ENCODE measurements at regions not wholly inside any gene's neighbourhood (a gene's known extent, or its start where the extent isn't known, plus 50 kb on each side); places are given as distances from the start of the nearest gene placed in this dataset.

GRCh38 chr14:82159624-82160023, 626.0 kb upstream of the SEL1L start:
- no peak for DNase-seq

DNA sequence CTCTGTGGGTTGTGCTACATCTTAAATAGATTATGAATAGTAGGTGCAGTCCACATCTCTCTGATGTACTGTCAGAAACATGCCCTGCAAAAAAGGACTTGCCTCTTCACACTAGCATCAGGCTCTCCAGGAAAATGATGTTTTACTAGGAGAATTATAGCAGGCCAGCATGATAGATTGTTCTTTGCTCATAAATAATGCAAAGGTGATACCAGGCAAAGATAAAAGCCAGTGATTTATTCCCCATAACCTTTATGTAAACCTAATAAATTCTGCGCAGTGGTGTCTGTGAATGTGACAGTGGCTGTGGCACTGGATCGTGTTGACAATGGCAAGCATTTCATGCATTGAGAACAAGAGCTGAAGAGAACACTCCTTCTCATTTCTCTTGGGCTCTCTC, 646.5 kb upstream of the SEL1L start:
- no peak for DNase-seq

DNA sequence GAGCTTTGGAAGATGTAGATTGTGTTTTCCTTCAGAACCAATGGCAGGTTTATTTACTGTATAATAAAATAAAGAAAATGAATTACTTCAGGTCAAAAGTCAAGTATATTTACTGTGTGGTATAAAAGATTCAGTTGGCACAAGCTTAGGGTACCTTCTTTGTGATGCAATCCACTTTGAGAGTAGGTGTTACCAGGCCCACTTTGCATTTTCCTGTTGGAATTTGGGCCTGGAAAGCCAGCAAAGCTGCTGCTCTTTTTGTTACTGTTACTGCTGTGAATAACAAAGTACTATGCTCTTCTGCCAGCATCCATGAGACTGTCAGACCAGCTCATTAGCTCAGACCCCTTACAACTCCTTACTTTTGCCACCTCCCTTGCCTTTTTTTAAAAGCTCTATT, 649.0 kb upstream of the SEL1L start:
- no peak for DNase-seq

- DNase-seq, result no peak
Measured at GRCh38 chr14:82190742-82191141, 657.1 kb upstream of the SEL1L start.

DNA sequence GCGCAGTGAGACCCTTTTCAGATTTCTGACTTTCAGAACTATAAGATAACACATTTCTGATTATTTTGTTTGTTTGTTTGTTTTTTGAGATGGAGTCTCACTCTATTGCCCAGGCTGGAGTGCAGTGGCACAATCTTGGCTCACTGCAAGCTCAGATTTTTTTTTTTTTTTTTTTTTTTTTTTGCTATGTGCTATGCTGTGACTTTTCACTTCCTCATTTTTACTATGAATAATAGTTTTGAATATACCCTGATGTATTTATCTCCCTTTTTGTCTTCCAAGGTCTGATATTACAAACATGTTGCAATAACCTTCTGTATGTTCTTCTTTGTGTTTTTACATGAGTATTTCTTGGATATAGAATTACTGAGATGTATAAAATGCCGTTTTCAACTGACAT, 658.7 kb upstream of the SEL1L start:
- DNase-seq, result no peak

DNA sequence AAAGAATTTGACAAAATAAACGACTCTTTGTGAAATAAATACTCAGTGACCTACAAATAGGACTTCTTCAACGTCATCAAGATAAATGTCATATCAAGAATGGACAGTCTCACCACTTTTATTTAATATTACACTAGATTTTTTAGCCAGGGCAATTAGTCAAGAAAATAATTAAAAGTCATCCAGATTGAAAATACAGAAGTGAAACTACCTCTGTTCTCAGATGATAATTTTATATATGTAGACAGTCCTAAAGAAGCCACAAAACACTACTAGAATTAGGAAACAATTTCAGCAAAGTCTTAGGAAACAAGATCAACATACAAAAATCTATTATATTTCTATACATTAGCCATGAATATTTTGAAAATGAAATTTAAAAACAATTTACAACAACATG, 689.6 kb upstream of the SEL1L start:
- DNase-seq, result no peak

- DNase-seq, result no peak
Measured at GRCh38 chr14:82224610-82225009, 691.0 kb upstream of the SEL1L start.

GRCh38 chr14:82230748-82231147, 697.1 kb upstream of the SEL1L start:
- no peak for DNase-seq

- no peak for DNase-seq
Measured at GRCh38 chr14:82238649-82239048, 705.0 kb upstream of the SEL1L start.

DNA sequence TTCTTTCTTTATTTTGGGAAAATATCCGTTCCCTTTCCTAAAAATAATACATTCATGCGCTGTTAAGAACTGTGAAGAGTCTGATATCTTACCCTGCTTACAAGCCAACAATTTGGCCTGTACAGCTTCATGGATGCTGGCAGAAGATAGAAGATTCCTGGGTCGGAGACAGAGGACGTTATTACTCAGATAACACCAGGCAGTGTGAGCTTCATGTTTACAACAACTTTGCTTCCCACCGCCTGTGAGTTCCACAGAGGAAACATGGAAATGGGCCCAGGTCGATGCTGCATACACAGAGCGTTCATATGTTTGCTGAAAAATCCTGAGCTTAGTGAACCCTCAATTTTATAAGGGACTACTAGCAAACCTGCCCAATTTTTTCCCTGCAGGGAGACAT, 705.6 kb upstream of the SEL1L start:
- no peak for DNase-seq

DNA sequence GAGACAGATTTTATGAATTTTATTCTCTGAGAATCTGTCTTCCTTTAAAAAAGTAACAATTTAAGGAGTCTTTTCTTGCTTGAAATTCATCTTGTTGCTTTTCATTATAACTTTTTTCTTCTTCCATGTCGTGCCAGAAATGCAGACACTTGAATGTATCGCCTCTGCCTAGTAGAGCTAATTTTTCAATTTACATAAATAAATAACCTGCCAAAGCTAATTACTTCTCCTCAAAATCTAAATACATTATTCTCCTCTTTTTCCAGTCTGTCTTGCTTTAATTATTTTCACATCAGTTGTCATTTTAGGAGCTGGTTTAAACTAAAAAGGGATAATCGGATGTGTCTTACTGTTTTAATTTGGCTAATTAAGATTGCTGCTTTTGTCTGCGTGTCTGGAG, 711.1 kb upstream of the SEL1L start:
- no peak for DNase-seq

DNA sequence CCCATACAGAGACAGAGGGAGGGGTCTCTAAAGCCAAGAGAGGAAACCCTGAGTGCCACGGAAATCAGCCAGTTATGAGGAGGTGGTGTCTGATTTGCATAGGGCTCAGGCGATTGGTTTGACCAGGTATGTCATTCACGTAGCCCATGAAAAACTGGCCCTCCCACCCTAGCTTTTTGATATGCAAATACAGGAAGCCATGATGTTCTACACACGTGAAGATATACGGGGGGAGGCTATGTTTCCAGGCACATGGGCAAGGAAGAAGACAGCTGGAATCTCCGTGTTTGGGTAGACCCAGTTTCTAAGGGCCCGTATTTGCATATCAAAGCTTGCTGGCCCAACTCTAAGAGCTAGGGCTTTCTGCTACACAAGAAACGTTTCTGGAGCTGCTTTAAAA, 717.8 kb upstream of the SEL1L start:
- DNase-seq, result no peak

GRCh38 chr14:82270286-82270685, 736.6 kb upstream of the SEL1L start:
- DNase-seq, result no peak

- no peak for DNase-seq
Measured at GRCh38 chr14:82298811-82299210, 765.2 kb upstream of the SEL1L start.

- DNase-seq, result no peak
Measured at GRCh38 chr14:82309199-82309598, 775.5 kb upstream of the SEL1L start.

DNA sequence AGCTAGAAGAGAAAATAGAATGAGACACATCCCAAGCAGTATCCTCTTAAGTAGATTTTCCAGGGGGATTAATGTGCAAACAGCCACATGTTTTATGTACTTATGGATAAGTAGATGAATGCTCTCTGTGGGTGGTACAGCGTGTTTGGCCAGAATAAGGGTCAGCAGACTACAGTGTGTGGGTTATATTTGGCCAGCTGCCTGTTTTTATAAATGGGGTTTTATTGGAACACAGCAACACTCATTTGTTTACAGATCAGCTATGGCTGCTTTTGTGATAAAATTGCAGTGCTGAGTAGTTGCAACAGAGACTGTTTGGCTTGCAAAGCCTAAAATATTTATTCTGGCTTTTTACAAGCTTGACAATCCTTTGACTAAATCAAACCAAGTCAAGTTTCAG, 780.2 kb upstream of the SEL1L start:
- peak in 1 of 14 donors; percentile 5 for DNase-seq

DNA sequence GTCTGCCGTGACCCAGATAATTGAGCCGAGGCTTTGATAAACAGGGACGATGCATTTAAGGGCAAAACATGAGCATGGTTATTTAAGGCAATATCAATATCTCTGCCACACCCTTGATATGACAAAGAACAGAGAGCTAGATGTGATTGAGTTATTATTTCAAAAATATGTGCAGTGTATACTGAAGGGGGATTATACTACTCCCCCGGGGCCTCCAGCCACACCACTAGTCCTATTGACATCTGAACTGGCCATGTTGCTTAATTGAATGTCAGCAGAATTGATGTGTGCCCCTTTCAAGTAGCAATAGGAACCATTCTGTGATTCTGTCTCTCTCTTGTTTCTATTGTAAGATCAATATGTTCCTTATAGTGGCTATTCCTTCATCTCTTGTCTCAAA, 794.8 kb upstream of the SEL1L start:
- DNase-seq, result no peak

GRCh38 chr14:82341261-82341810, 807.7 kb upstream of the SEL1L start:
- DNase-seq, result no peak

DNA sequence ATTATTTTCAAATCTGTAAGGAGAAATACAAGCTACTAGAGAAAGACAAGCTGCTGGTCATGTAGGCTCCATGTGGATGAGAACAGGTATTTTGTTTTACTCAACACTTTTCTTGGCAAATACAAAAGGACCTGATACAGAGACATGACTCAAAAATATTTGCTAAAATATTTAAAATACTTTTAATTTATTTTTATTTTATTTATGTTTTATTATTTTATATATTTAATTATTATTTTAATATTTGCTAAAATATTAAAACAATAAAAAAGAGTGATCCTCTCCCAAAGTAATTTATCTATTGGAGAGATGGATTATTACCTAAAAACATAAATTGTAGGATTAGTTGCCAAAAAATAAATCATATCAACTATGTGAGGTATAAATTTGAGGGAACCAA, 808.9 kb upstream of the SEL1L start:
- no peak for DNase-seq

DNA sequence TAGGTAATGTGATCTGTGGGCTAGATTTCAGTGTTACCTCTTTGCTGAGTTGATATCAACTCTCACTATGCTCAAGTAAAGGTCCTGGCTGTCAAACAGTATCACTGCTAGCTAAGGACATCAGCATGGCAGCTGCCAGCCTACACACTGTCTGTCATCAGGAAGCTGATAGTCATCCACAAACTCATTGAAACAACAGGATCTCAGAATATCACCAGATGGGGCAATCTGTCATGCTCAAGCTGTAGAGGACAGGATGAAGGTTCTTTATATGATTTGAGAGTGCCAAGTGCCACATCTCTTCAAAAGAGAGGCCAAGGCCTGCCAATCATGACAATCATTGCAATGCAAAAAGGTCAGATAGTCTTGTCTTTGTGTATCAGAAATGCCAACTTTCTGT, 811.5 kb upstream of the SEL1L start:
- no peak for DNase-seq

DNA sequence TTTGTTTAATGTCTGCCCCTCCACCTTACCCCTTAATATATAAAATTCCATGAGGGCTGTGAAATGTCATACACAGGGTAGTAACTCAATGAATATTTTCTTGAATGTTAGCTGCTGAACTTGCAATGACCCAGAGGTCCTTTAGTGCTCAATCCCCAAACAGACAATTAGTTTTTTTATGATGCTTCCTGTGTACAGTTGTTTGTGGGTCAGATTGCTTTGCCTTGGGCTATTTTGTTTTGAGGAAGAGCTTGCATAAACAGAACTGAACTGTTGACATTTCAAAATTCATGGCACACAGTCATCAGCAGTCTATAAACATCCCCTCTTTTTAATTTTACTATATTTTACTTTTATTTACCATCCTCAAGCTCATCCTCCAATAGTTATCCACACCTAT, 820.5 kb upstream of the SEL1L start:
- no peak for DNase-seq

- DNase-seq, result no peak
Measured at GRCh38 chr14:82359201-82359600, 825.5 kb upstream of the SEL1L start.

GRCh38 chr14:82362452-82362851, 828.8 kb upstream of the SEL1L start:
- no peak for DNase-seq

DNA sequence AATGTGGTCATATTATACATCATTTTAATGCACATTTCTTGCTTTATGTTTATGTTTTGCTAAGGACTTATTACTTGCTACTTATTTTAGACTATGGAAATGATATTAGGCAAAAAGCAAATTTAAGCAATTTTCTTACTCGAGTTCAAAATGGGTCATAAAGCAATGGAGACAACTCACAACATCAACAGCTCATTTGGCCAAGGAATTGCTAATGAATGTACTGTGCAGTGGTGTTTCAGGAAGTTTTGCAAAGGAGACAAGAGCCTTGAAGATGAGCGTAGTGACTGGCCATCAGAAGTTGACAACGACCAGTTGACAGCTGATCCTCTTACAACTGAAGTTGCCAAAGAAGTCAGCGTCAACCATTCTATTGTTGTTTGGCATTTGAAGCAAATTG, 831.8 kb upstream of the SEL1L start:
- DNase-seq, result no peak

GRCh38 chr14:82366803-82367202, 833.1 kb upstream of the SEL1L start:
- DNase-seq, result no peak

DNA sequence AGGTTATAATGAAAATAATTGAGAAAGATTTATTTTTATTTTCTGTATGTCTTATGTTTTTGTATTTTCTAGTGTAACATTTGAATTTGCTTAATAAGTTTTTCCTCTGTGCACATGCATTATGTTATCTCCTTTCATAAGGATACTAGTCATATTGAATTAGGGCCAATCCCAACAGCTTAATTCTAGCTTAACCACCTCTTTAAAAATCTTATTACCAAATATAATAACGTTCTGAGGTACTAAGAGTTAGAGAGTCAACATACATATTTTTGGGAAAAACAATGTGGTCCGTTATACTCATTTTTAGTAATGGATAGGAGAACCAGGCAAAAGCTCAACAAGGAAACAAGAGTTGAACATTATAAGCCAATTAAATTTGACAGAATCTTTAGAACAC, 845.6 kb upstream of the SEL1L start:
- DNase-seq, result no peak
